ENCODE measurements at regions not wholly inside any gene's neighbourhood (a gene's known extent, or its start where the extent isn't known, plus 50 kb on each side); places are given as distances from the start of the nearest gene placed in this dataset.

- H3K4me1 ChIP-seq = no peaks in the 10 kb centered on the region
- DNase-seq (ENCODE audit: low spot score in 2 of 2) = no peak
- no peak overlapping the region for H3K4me3 ChIP-seq
- no peaks in the 10 kb centered on the region for H3K36me3 ChIP-seq
- H3K9me3 ChIP-seq = no peaks in the 10 kb centered on the region
- no peaks in the 10 kb centered on the region for H3K27me3 ChIP-seq
- no peak for TF ChIP-seq POLR2A (IDR thresholded peaks at IDR 0.05)
- no peak for TF ChIP-seq POLR2AphosphoS5 (IDR thresholded peaks at IDR 0.05)
- TF ChIP-seq CTCF (IDR thresholded peaks at IDR 0.05) = no peak
- no peak overlapping the region for H3K27ac ChIP-seq
- intact Hi-C loops (cut with DNase I; ENCODE audit: low total_unique reads) = no loop called here
These were observed 805.2 kb downstream of the SLC4A3 start for GRCh38 chr2:220432645-220433044.

- no peak for DNase-seq (ENCODE audit: low spot score in 2 of 2)
- TF ChIP-seq POLR2A (IDR thresholded peaks at IDR 0.05) = no peak
- no peak for TF ChIP-seq CTCF (IDR thresholded peaks at IDR 0.05)
- no peak for TF ChIP-seq POLR2AphosphoS5 (IDR thresholded peaks at IDR 0.05)
- no peak overlapping the region for H3K4me3 ChIP-seq
- intact Hi-C loops (cut with DNase I; ENCODE audit: low total_unique reads) = no loop called here
- no peaks in the 10 kb centered on the region for H3K4me1 ChIP-seq
- no peaks in the 10 kb centered on the region for H3K9me3 ChIP-seq
- no peak overlapping the region for H3K27ac ChIP-seq
- H3K27me3 ChIP-seq = no peaks in the 10 kb centered on the region
- H3K36me3 ChIP-seq = no peaks in the 10 kb centered on the region
These were observed 805.7 kb downstream of the SLC4A3 start for GRCh38 chr2:220433131-220433530.

GRCh38 chr2:220434385-220434784, 807.0 kb downstream of the SLC4A3 start:
- no peak overlapping the region for H3K4me3 ChIP-seq
- H3K9me3 ChIP-seq = no peaks in the 10 kb centered on the region
- no peaks in the 10 kb centered on the region for H3K4me1 ChIP-seq
- no peak for DNase-seq (ENCODE audit: low spot score in 2 of 2)
- TF ChIP-seq POLR2A (IDR thresholded peaks at IDR 0.05) (no peak), POLR2AphosphoS5 (IDR thresholded peaks at IDR 0.05) (no peak), CTCF (IDR thresholded peaks at IDR 0.05) (no peak)
- intact Hi-C loops (cut with DNase I; ENCODE audit: low total_unique reads) = no loop called here
- no peaks in the 10 kb centered on the region for H3K27me3 ChIP-seq
- H3K36me3 ChIP-seq = no peaks in the 10 kb centered on the region
- H3K27ac ChIP-seq = no peak overlapping the region

- Histone ChIP-seq H3K9me3 (no peaks in the 10 kb centered on the region), H3K36me3 (no peaks in the 10 kb centered on the region), H3K27me3 (no peaks in the 10 kb centered on the region), H3K4me3 (no peak overlapping the region), H3K27ac (no peak overlapping the region), H3K4me1 (no peaks in the 10 kb centered on the region)
- TF ChIP-seq POLR2A (IDR thresholded peaks at IDR 0.05) (no peak), CTCF (IDR thresholded peaks at IDR 0.05) (no peak), POLR2AphosphoS5 (IDR thresholded peaks at IDR 0.05) (no peak)
- no peak for DNase-seq (ENCODE audit: low spot score in 2 of 2)
- intact Hi-C loops (cut with DNase I; ENCODE audit: low total_unique reads) = no loop called here
These were observed 810.5 kb downstream of the SLC4A3 start for GRCh38 chr2:220437938-220438337.

GRCh38 chr2:220440731-220441130, 813.3 kb downstream of the SLC4A3 start:
- Histone ChIP-seq H3K27ac (no peak overlapping the region), H3K4me3 (no peak overlapping the region), H3K27me3 (no peaks in the 10 kb centered on the region), H3K36me3 (no peaks in the 10 kb centered on the region), H3K4me1 (no peaks in the 10 kb centered on the region), H3K9me3 (no peaks in the 10 kb centered on the region)
- TF ChIP-seq POLR2AphosphoS5 (IDR thresholded peaks at IDR 0.05) (no peak), CTCF (IDR thresholded peaks at IDR 0.05) (no peak), POLR2A (IDR thresholded peaks at IDR 0.05) (no peak)
- DNase-seq (ENCODE audit: low spot score in 2 of 2) = no peak
- intact Hi-C loops (cut with DNase I; ENCODE audit: low total_unique reads) = no loop called here

All from breast epithelium (tissue), 4 donors.